ENCODE measurements at regions not wholly inside any gene's neighbourhood (a gene's known extent, or its start where the extent isn't known, plus 50 kb on each side); places are given as distances from the start of the nearest gene placed in this dataset.

- TF ChIP-seq CTCF (IDR thresholded peaks at IDR 0.05; ENCODE audit: low read length) (no peak), EZH2 (IDR thresholded peaks at IDR 0.05; ENCODE audit: borderline replicate concordance, low read length) (no peak)
Observed at GRCh38 chr11:80831374-80831773, 1390.5 kb upstream of the TENM4 start.

Measured in OCI-LY1 (cell line).